GM12801 (cell line): ENCODE measurements at regions not wholly inside any gene's neighbourhood (a gene's known extent, or its start where the extent isn't known, plus 50 kb on each side); places are given as distances from the start of the nearest gene placed in this dataset.

ENCODE experiments used
- TF ChIP-seq, protein P1 (sequence below): IDR thresholded peaks from one replicate; pipeline ENCODE4 v1.5.1; 2011; ENCODE audit warnings: control low read depth; ENCODE audit not compliant: insufficient read length; ENCODE audit errors: extremely low read depth

DNA sequence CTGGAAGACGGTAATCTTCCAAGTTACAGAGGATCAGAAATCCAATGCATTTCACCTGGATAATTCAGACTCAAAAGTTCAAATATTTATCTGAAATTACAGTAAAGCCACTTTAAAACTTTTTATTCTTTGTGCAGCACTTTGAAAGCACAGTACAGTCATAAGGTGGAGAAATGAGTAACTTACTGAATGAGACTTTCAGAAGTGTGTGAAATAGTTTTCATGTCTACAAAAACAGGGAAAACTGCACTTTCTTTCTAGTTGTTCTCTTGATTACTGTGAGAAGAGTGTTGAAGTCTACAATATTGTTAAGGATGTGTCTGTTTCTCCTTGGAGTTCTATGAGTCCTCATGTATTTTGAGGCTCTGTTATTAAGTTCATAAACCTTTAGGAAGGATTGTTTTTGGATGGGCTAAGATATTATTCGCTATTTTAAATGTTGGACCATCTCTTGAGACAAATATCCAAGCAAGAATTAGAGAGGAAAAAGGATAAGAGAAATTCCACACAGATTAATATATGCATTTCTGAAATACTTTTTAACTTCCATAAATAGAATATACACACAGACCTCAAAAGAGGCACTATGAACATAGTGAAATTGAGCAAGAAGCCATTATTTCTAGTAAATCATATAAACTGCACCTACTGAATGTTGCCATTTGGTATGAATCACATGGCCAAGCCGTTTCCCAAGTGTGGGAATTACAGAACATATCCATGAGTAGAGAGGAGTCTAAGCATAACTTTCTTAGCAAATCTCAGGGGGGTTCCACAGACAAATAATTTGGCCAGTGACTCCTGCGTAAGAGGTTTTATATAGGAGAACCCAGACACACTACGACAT lies 83.6 kb upstream of the PLEKHM1 start:
- TF ChIP-seq, protein P1, sequence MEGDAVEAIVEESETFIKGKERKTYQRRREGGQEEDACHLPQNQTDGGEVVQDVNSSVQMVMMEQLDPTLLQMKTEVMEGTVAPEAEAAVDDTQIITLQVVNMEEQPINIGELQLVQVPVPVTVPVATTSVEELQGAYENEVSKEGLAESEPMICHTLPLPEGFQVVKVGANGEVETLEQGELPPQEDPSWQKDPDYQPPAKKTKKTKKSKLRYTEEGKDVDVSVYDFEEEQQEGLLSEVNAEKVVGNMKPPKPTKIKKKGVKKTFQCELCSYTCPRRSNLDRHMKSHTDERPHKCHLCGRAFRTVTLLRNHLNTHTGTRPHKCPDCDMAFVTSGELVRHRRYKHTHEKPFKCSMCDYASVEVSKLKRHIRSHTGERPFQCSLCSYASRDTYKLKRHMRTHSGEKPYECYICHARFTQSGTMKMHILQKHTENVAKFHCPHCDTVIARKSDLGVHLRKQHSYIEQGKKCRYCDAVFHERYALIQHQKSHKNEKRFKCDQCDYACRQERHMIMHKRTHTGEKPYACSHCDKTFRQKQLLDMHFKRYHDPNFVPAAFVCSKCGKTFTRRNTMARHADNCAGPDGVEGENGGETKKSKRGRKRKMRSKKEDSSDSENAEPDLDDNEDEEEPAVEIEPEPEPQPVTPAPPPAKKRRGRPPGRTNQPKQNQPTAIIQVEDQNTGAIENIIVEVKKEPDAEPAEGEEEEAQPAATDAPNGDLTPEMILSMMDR = no peak

DNA sequence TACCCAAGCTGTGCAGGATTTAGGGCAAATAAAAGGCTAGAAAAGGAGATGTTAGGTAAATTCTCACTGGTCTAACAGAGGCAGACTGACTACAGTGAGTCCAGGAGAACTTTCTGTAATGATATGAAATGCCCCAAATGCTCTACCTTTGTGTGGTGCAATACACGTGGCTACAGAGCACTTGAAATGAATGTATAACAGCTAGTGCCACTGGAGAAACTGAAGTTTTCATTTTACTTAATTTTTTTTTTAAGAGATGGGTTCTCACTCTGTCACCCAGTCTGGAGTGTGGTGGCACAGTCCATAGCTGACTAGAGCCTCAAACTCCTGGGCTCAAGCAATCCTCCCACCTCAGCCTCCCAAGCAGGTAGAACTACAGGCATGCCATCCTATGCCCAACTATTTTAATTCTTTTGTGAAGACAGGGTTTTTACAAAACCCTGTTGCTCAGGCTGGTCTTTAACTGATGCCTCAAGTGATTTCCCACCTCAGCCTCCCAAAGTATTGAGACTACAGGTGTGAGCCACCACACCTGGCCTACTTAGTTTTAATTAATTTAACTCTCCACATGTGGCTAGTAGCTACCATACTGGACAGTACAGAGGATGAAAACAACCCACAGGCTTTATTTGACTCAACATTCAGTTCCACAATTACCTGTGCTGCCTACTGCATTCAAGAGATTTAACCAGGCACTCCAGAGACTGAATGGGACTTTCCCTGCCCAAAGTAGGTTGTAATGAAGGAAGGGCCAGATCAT lies 84.8 kb upstream of the PLEKHM1 start:
- TF ChIP-seq, protein P1 = no peak

DNA sequence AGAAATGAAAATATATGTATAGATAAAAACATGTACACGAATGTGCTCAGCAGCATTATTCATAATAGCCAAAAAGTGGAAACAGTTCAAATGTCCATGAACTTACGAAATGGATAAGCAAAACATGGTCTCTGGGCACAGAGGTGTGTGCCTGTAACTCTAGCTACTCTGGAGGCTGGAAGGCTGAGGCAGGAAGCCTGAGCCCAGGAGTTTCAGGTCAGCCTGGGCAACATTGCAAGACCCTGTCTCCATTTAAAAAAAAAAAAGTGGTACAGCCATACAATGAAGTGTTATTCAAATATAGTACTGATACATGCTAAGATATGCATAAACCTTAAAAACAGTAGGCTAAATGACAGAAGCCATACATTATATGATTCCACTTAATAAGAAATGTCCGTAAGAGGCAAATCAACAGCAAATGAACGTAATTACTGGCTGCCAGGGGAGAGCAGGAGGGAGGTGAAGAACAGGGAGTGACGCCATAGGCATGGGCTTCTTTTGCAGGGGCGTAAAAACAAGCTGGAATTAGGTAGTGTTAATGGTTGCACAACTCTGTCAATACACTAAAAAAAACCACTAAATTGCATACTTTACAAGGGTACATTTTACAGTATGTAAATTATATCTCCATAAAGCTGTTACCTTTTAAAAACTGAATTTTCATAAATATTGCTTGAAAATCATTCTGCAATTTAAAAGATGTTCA lies 87.2 kb upstream of the PLEKHM1 start:
- TF ChIP-seq, protein P1 = no peak

DNA sequence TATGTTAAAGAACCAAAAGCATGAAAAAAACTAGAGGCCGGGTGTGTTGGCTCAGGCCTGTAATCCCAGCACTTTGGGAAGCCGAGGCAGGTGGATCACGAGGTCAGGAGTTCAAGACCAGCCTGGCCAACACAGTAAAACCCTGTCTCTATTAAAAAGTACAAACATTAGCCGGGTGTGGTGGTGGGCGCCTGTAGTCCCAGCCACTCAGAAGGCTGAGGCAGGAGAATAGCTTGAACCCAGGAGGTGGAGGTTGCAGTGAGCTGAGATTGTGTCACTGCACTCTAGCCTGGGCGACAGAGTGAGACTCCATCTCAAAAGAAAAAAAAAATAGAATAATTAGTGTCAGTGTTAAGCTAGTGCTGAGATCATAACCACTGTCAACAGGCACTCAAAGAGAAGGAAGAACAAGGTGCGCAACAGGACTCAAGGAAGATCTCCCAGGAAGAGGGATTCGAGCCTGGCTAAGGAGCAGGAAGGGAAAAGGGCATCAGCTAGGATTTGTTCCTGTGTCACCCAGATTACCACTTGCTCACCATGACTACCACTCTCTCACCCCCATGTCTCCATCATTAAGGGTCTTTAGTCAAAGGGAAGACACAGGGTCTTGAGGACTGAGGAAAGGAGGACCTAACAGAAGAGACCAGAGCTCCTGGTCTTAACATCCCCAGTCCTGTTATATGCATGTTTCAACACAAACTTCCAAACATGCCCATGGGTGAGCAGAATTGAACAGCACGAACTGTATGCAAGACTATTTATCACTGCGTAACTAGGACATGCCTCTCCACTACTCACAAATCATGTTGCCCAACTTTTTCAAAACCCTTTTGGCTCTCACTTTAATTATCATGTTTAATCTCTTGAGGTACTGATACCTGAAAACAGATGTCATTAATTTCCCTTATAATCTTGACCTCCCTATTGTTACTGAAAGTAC lies 88.3 kb upstream of the PLEKHM1 start:
- TF ChIP-seq, protein P1 = no peak

DNA sequence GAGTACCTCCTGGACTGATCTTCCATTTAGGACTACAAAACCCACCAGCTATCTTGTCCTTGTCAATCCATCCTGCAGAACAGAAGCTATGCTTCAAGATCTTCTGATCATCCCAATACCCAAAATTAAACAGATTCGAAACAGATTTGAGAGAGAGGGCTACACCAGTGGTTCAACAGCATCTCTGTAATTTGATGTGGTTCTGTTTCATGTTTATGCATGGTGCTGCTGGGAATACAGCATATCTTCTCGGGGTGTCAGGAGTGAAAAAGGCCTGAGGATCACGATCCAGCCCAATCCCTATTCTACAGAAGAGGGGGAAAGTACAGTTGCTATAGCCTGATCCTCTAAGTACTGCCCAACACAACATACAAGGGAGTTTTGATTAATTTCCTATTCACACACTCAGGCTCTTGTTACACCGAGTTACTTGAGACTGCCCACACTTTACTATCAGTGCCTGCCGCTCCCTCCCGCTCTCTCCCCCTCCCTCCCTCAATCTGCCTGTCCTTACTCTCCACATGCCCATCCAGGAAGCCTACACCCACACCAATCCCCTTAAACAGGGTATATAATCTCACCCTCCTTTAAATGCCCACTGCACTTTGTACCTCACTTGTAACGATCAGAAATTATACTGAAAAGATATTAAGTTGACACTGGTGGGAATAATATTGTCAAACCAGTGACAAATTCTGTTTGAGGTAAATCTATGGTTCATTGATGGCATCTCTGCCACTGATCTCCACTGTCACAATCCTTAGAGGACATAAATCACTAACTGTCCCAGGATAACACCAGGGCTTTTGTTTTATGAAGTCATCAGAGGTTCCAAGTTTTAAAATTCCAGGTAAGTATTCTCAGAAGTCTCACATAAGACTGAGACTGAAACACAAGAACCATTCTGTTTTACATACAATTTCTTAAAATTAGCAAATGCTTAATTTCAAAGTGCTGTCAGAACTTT lies 89.3 kb upstream of the PLEKHM1 start:
- TF ChIP-seq, protein P1 = no peak

DNA sequence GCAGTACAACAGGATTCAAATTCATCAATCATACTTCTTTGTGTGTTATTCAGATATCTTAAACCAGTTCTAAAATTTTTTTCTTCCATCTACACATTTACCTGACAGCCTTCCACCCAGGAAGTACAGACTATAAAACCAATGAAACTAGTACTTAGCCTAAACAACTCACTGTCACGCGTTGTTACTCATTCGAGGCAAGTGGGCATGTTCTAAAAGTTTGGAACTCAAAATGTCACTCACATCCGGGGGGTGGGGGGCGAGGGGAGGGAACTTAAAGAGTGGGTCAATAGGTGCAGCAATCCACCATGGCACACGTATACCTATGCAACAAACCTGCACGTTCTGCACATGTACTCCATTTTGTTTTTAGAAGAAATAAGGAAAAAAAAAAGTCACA lies 90.4 kb upstream of the PLEKHM1 start:
- TF ChIP-seq, protein P1 = no peak
